ENCODE measurements at regions not wholly inside any gene's neighbourhood (a gene's known extent, or its start where the extent isn't known, plus 50 kb on each side); places are given as distances from the start of the nearest gene placed in this dataset.
"Not testable (repeated sequence)": the region's sequence is repeated elsewhere in the genome, so short reads cannot be mapped to it uniquely, and the experiment has no call there.

- Mint-ChIP-seq H3K4me3 (no peak overlapping the region), H3K27me3 (peaks cover 29% of the 10 kb centered on the region), H3K36me3 (no peaks in the 10 kb centered on the region), H3K4me1 (peaks cover 47% of the 10 kb centered on the region), H3K27ac (no peak overlapping the region), H3K9me3 (no peaks in the 10 kb centered on the region)
- ATAC-seq: no peak
These were observed 243.9 kb upstream of the ID2 start for GRCh38 chr2:8437949-8438400.

GRCh38 chr2:8438476-8438875 is 243.4 kb upstream of the ID2 start:
- Mint-ChIP-seq H3K36me3 (no peaks in the 10 kb centered on the region), H3K4me3 (no peak overlapping the region), H3K9me3 (no peaks in the 10 kb centered on the region), H3K27ac (no peak overlapping the region), H3K4me1 (peaks cover 47% of the 10 kb centered on the region), H3K27me3 (peaks cover 29% of the 10 kb centered on the region)
- no peak for ATAC-seq

GRCh38 chr2:8438996-8439395 is 242.9 kb upstream of the ID2 start:
- ATAC-seq: no peak
- Mint-ChIP-seq H3K27ac (no peak overlapping the region), H3K4me1 (peaks cover 46% of the 10 kb centered on the region), H3K9me3 (no peaks in the 10 kb centered on the region), H3K27me3 (peaks cover 29% of the 10 kb centered on the region), H3K36me3 (no peaks in the 10 kb centered on the region), H3K4me3 (no peak overlapping the region)

DNA sequence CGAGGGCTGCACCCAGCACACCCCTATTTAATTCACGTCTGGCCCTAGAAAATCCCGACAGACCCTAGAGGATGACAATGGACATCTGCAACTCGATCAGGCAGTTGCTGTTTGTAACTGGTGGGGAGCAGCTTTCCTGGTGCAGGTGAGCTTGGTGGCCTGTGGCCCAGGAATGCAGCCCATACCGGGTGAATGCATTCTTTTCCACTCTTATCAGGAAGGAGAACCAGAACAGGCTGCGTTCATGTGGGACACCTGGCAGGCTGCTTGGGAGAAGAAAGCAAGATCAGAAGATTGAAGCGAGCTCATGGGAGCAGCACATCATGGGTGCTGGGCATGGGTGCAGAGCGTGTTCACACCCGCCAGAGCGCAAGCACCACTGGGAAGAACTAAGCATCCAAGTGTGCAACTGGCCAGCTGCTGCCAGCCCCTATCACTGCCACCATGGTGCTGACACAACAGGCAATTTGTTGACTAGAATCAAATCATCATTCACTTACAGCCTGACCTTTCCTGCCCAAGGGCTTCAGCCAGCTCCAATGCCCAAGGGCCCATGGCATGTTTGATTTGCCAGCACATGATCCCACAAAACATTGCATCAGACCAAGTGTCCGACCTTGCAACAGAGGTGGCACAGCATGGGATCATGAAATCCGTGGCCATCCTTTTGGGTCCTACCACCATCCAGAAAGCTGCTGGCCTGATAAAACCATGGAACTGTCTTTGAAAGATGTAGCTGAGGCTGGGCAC is 241.7 kb upstream of the ID2 start:
- H3K9me3 Mint-ChIP-seq: no peaks in the 10 kb centered on the region
- H3K27me3 Mint-ChIP-seq: peaks cover 36% of the 10 kb centered on the region
- ATAC-seq: no peak
- no peak overlapping the region for H3K27ac Mint-ChIP-seq
- H3K36me3 Mint-ChIP-seq: no peaks in the 10 kb centered on the region
- no peak overlapping the region for H3K4me3 Mint-ChIP-seq
- peaks cover 49% of the 10 kb centered on the region for H3K4me1 Mint-ChIP-seq

DNA sequence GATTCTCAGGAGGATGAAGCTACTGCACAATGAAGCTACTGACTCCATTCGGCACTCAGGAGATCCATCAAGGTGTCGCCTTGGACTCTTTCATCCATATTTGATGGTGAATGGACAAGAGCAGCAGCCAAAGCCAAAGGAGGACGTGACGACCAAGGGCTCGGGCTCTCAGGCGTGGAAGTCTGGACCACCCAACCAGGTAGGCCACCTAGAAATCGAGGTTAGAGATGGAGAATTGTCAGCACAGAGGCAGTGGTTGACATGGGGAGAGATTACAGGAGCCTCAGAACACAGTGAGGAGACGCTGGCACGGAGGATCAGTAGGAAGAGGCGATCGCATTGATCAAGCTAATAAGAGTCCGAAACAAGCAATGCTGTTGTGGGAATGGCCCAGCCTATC is 240.5 kb upstream of the ID2 start:
- H3K4me3 Mint-ChIP-seq: no peak overlapping the region
- no peaks in the 10 kb centered on the region for H3K36me3 Mint-ChIP-seq
- ATAC-seq: no peak
- H3K4me1 Mint-ChIP-seq: peaks cover 46% of the 10 kb centered on the region
- H3K27ac Mint-ChIP-seq: no peak overlapping the region
- peaks cover 46% of the 10 kb centered on the region for H3K27me3 Mint-ChIP-seq
- no peaks in the 10 kb centered on the region for H3K9me3 Mint-ChIP-seq

DNA sequence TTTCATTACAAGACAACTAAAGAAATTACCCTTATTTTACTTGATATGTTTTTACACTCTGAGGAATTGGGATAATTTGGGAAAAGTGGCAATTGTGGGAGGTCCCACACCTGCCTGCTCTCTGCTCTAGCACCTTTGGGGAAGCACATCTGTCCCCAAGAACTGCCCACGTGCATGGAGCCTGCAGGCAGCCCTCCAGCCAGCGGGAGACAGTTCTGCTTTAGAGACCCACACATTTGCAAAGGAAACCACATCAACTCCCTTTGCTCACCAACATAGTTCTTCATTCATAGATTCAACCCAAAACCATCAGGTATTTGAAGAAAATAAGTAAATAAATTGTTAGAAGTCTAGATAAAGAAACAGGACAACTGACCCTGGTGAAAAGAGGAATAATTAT is 239.9 kb upstream of the ID2 start:
- peak; percentile 85 for ATAC-seq
- no peaks in the 10 kb centered on the region for H3K36me3 Mint-ChIP-seq
- H3K27me3 Mint-ChIP-seq: peaks cover 52% of the 10 kb centered on the region
- H3K9me3 Mint-ChIP-seq: no peaks in the 10 kb centered on the region
- H3K4me1 Mint-ChIP-seq: peaks cover 46% of the 10 kb centered on the region
- H3K27ac Mint-ChIP-seq: no peak overlapping the region
- no peak overlapping the region for H3K4me3 Mint-ChIP-seq

GRCh38 chr2:8442833-8443486 is 238.9 kb upstream of the ID2 start:
- Mint-ChIP-seq H3K4me1 (peaks cover 46% of the 10 kb centered on the region), H3K4me3 (peak overlapping the region; percentile 1), H3K27me3 (peaks cover 55% of the 10 kb centered on the region), H3K27ac (no peak overlapping the region), H3K9me3 (no peaks in the 10 kb centered on the region), H3K36me3 (no peaks in the 10 kb centered on the region)
- no peak for ATAC-seq

GRCh38 chr2:8445580-8445979 is 236.3 kb upstream of the ID2 start:
- Mint-ChIP-seq H3K4me1 (peaks cover 36% of the 10 kb centered on the region), H3K4me3 (no peak overlapping the region), H3K9me3 (no peaks in the 10 kb centered on the region), H3K27me3 (peaks cover 45% of the 10 kb centered on the region), H3K36me3 (no peaks in the 10 kb centered on the region), H3K27ac (no peak overlapping the region)
- no peak for ATAC-seq

DNA sequence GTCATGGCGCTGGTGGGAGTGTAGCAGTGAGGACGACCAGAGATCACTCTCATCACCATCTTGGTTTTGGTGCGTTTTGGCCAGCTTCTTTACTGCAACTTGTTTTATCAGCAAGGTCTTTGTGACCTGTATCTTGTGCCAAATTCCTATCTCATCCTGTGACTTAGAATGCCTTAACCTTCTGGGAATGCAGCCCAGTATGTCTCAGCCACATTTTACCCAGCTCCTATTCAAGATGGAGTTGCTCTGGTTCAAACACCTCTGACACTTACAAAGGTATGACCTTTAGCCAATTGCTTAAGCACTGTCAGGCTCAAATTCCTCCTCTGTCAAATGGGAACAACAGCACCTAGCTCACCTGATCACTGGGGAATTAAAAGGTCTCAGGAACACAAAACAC is 235.1 kb upstream of the ID2 start:
- ATAC-seq, H3K36me3 Mint-ChIP-seq, H3K4me3 Mint-ChIP-seq, H3K27ac Mint-ChIP-seq, H3K9me3 Mint-ChIP-seq: not testable (repeated sequence)
- peaks cover 29% of the 10 kb centered on the region for H3K4me1 Mint-ChIP-seq
- peaks cover 44% of the 10 kb centered on the region for H3K27me3 Mint-ChIP-seq

- Mint-ChIP-seq H3K27me3 (peaks cover 53% of the 10 kb centered on the region), H3K9me3 (no peaks in the 10 kb centered on the region), H3K27ac (no peak overlapping the region), H3K4me1 (peaks cover 19% of the 10 kb centered on the region), H3K4me3 (no peak overlapping the region), H3K36me3 (no peaks in the 10 kb centered on the region)
- no peak for ATAC-seq
These were observed 234.1 kb upstream of the ID2 start for GRCh38 chr2:8447610-8448221.

DNA sequence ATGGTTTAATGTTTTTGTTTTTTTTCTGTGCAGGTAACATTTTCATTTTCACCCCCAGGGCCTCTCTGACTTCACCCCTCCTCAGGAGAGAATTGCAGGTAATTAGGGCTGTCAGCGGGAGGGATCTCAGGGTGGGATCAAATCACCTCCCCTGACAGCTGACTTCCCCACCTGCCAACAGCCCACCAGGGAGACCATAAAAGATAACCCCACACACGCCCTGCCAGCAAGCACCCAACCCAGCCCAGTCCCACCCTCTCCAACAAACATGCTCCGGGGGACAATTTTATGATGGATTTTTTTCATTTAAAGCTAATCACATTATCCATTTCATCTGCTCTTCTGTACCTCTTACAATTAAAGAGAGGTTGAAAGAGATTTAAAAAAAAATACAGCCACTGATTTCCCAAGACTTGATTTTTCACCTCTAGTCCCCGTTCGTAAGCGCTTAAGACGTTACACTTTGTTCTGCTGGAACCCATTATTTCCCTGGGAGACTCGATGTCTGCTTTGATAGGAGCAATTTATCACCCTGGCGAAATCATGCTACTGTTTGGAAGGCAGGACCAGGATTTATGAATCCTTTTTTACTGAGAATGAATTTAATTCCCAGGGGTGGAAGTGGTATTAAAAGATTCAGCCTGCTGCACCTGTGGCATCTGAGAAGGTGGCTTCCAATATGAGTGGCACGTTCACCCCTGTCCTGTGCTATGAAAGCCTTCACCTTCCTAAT is 232.9 kb upstream of the ID2 start:
- Mint-ChIP-seq H3K9me3 (no peaks in the 10 kb centered on the region), H3K27ac (no peak overlapping the region), H3K4me1 (peaks cover 11% of the 10 kb centered on the region), H3K27me3 (peaks cover 66% of the 10 kb centered on the region), H3K4me3 (no peak overlapping the region), H3K36me3 (no peaks in the 10 kb centered on the region)
- no peak for ATAC-seq

GRCh38 chr2:8451273-8451672 is 230.6 kb upstream of the ID2 start:
- Mint-ChIP-seq H3K36me3 (no peaks in the 10 kb centered on the region), H3K9me3 (no peaks in the 10 kb centered on the region), H3K27ac (no peak overlapping the region), H3K4me3 (no peak overlapping the region), H3K27me3 (peaks cover 73% of the 10 kb centered on the region), H3K4me1 (no peaks in the 10 kb centered on the region)
- ATAC-seq: no peak

DNA sequence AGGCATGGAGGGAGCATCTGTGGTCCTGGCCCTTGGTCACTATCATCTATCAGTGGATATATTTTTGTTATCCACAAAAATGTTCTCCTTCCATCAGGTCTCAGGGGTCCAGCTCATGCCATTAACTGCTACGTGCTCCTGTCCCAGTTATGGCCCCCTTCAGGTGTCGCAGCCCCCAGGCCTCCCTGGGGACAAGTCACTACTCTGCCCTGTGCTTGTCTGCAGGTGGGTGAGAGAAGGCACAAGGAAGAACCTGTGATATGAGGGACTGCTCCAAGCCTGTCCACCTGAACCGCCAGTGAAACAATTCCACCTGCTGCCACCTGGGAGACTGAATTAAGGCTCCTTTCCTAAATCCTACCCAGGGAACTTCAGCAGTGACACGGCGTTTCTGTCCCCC is 229.6 kb upstream of the ID2 start:
- no peak overlapping the region for H3K4me3 Mint-ChIP-seq
- no peak overlapping the region for H3K27ac Mint-ChIP-seq
- no peaks in the 10 kb centered on the region for H3K36me3 Mint-ChIP-seq
- peaks cover under 1% of the 10 kb centered on the region for H3K4me1 Mint-ChIP-seq
- no peaks in the 10 kb centered on the region for H3K9me3 Mint-ChIP-seq
- ATAC-seq: no peak
- H3K27me3 Mint-ChIP-seq: peaks cover 70% of the 10 kb centered on the region

DNA sequence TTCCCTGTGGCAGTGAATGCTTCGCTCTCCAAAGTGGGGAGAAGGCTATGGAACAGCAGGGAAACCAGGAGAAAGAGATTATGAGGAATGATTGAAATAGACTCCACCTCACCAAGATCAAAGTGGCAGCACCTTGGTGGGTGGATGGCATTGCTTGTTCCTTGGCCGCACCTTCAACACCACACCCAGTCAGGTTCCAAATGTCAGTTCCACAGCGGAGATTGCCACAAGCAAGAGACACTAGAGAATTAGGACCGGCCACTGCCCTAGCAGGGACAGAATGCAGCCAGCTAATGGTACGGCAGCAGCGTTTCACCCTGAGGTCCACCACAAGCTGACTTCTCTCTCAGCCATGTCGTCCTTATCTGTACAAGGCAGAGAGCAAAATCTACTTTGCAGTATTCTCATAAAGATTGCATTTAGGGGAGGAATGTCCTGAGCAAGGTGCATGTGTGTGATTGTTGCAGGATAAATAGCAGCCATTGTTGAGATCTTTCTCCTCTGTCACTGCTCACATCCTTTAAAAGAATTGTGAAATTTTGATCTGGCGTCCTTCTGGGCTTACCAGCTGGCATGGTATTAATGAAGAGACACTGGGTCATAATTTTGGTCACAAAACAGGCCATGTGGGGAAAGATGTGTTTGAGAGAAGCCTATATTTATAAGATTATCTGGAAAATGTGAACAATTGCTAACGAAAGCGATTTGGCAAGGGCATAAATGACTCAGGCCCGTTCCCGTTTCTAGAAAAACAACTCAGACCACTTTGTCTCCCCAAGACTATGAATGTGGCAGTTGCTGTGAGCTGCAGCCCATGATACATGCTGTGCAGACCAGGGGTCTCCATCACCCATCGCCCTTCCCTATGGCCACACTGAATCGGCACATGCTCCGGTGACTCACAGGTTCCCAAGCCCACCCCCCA is 228.6 kb upstream of the ID2 start:
- no peak for ATAC-seq
- no peak overlapping the region for H3K4me3 Mint-ChIP-seq
- no peak overlapping the region for H3K27ac Mint-ChIP-seq
- peaks cover 80% of the 10 kb centered on the region for H3K27me3 Mint-ChIP-seq
- H3K36me3 Mint-ChIP-seq: no peaks in the 10 kb centered on the region
- no peaks in the 10 kb centered on the region for H3K9me3 Mint-ChIP-seq
- H3K4me1 Mint-ChIP-seq: peaks cover 7% of the 10 kb centered on the region
